NCI-H1694 (cell line): ENCODE measurements at regions not wholly inside any gene's neighbourhood (a gene's known extent, or its start where the extent isn't known, plus 50 kb on each side); places are given as distances from the start of the nearest gene placed in this dataset.

Experiments
- DNase-seq: peaks from one replicate; lab custom pipeline; 2025; lab: John Stamatoyannopoulos, UW

- no peak for DNase-seq
These were observed 883.3 kb downstream of the CDH11 start for GRCh38 chr16:64238571-64238970.

GRCh38 chr16:64236316-64236715, 885.5 kb downstream of the CDH11 start:
- DNase-seq: no peak

- no peak for DNase-seq
These were observed 887.7 kb downstream of the CDH11 start for GRCh38 chr16:64234200-64234599.

GRCh38 chr16:64225696-64226095, 896.2 kb downstream of the CDH11 start:
- no peak for DNase-seq

GRCh38 chr16:64225036-64225435, 896.8 kb downstream of the CDH11 start:
- DNase-seq: no peak

GRCh38 chr16:64217789-64218535, 903.9 kb downstream of the CDH11 start:
- no peak for DNase-seq

GRCh38 chr16:64215730-64216129, 906.1 kb downstream of the CDH11 start:
- no peak for DNase-seq

GRCh38 chr16:64211331-64211730, 910.5 kb downstream of the CDH11 start:
- DNase-seq: no peak

- no peak for DNase-seq
These were observed 915.0 kb downstream of the CDH11 start for GRCh38 chr16:64206862-64207261.

GRCh38 chr16:64203126-64203525, 918.7 kb downstream of the CDH11 start:
- DNase-seq: no peak

GRCh38 chr16:64202571-64202970, 919.3 kb downstream of the CDH11 start:
- DNase-seq: no peak

GRCh38 chr16:64196444-64196843, 925.4 kb downstream of the CDH11 start:
- no peak for DNase-seq

- DNase-seq: no peak
These were observed 935.9 kb downstream of the CDH11 start for GRCh38 chr16:64185954-64186353.

- DNase-seq: no peak
These were observed 937.7 kb downstream of the CDH11 start for GRCh38 chr16:64184156-64184555.

GRCh38 chr16:64182985-64183384, 938.9 kb downstream of the CDH11 start:
- no peak for DNase-seq

GRCh38 chr16:64181271-64181925, 940.5 kb downstream of the CDH11 start:
- DNase-seq: no peak

GRCh38 chr16:64180136-64180900, 941.5 kb downstream of the CDH11 start:
- DNase-seq: no peak

GRCh38 chr16:64174327-64174726, 947.5 kb downstream of the CDH11 start:
- DNase-seq: no peak

GRCh38 chr16:64172652-64173051, 949.2 kb downstream of the CDH11 start:
- DNase-seq: no peak

- no peak for DNase-seq
These were observed 949.6 kb downstream of the CDH11 start for GRCh38 chr16:64172226-64172625.

GRCh38 chr16:64171632-64172031, 950.2 kb downstream of the CDH11 start:
- no peak for DNase-seq

- DNase-seq: no peak
These were observed 953.5 kb downstream of the CDH11 start for GRCh38 chr16:64168371-64168770.

GRCh38 chr16:64167936-64168335, 953.9 kb downstream of the CDH11 start:
- no peak for DNase-seq
